NCI-H1436 (cell line): ENCODE measurements at regions not wholly inside any gene's neighbourhood (a gene's known extent, or its start where the extent isn't known, plus 50 kb on each side); places are given as distances from the start of the nearest gene placed in this dataset.
"Not testable (repeated sequence)": the region's sequence is repeated elsewhere in the genome, so short reads cannot be mapped to it uniquely, and the experiment has no call there.

Source experiments
- DNase-seq: peaks from one replicate; lab custom pipeline; 2025; lab: John Stamatoyannopoulos, UW

GRCh38 chr2:236991874-236992273 is 93.8 kb upstream of the COPS8 start:
- no peak for DNase-seq

DNA sequence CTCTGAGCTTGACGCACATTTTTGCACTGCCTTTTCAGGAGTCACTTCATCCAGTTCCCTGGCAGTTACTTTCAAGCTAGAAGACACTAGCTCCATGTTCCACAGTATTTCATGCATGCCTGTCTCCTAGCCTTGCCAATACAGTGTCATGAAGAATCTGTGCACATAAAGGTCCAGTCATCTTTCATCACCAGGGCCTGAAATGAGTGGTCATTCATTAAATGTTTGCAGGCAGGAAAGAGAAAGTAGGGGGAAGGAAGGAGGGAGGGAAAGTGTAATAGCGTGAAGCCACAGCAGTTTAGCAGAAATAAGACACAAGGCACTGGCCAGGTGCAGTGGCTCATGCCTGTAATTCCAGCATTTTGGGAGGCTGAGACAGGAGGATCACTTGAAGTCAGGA is 92.4 kb upstream of the COPS8 start:
- no peak for DNase-seq

- DNase-seq: no peak
Measured at GRCh38 chr2:236994361-236994760, 91.3 kb upstream of the COPS8 start.

GRCh38 chr2:236997069-236997715 is 88.5 kb upstream of the COPS8 start:
- DNase-seq: no peak

GRCh38 chr2:236998236-236998635 is 87.5 kb upstream of the COPS8 start:
- no peak for DNase-seq

GRCh38 chr2:236998758-236999157 is 86.9 kb upstream of the COPS8 start:
- no peak for DNase-seq

GRCh38 chr2:237000481-237000880 is 85.2 kb upstream of the COPS8 start:
- DNase-seq: no peak

GRCh38 chr2:237005341-237005740 is 80.3 kb upstream of the COPS8 start:
- not testable (repeated sequence) for DNase-seq

GRCh38 chr2:237011206-237011795 is 74.4 kb upstream of the COPS8 start:
- DNase-seq: no peak

GRCh38 chr2:237012004-237012403 is 73.7 kb upstream of the COPS8 start:
- no peak for DNase-seq

- DNase-seq: no peak
Measured at GRCh38 chr2:237012577-237013267, 73.0 kb upstream of the COPS8 start.

- no peak for DNase-seq
Measured at GRCh38 chr2:237016121-237016915, 69.4 kb upstream of the COPS8 start.

DNA sequence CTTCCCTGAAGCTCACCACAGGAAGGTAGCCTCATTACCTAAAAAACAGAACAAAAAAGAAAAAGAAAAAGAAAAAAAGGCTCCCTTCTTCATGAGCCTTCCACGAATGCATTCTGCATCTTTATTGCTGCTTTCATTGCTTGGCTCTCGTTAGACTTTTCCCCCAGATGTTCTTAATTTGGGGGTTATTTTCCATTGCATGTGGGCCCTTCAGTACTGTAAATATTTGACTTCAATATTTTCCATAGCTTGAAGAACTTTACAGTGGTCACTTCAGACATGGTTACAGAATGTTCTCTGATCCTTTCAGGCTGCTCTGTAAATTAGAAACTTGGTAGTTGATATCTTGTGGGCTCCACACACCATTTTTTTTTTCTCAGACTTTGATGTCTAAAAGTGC is 65.6 kb upstream of the COPS8 start:
- no peak for DNase-seq

- DNase-seq: no peak
Measured at GRCh38 chr2:237022533-237022932, 63.2 kb upstream of the COPS8 start.

DNA sequence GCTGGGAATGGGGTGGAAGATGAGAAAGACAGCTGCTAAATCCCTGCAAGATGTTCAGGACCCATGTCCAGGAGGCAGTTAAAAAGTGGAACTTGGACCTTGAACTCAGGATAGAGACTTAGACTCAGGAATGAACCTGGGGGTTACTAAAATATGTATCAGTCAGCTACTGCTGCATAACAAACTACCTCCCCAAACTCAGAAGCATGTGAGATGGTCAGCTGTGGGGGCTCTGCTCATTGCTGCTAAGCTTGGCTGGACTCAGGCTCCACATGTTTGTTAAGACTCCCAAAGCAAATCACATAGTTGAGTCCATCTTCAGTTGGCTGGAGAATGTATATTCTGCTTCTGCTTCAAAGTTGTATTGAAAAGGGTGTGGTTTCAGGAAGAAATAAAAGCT is 61.4 kb upstream of the COPS8 start:
- no peak for DNase-seq

GRCh38 chr2:237025090-237025865 is 60.4 kb upstream of the COPS8 start:
- DNase-seq: no peak

- peak; percentile 60 for DNase-seq
Measured at GRCh38 chr2:237026981-237027711, 58.5 kb upstream of the COPS8 start.

- DNase-seq: no peak
Measured at GRCh38 chr2:237027712-237028029, 58.0 kb upstream of the COPS8 start.

DNA sequence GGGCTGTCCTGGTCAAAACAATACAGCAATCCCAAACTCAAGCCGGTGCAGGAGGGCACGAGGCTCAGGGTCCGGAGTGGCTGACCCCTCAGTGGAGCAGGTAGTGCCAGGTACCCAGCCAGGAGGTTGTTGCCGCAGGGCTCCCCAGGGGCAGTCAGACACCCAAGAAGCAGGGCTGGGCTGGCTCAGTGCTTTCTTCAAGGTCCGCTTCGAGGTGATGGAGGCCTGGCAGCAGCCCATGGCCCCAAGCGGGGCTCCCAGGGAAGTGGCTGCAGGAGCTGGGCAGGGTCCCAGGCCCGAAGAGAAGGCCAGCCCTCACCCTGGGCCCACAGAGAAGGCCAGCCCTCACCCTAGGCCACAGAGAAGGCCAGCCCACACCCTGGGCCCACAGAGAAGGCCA is 55.3 kb upstream of the COPS8 start:
- DNase-seq: no peak

GRCh38 chr2:237033536-237034060 is 52.1 kb upstream of the COPS8 start:
- no peak for DNase-seq
